GM21717 (cell line): ENCODE measurements at regions not wholly inside any gene's neighbourhood (a gene's known extent, or its start where the extent isn't known, plus 50 kb on each side); places are given as distances from the start of the nearest gene placed in this dataset.

Source experiments
- ATAC-seq: cut with Tn5 transposase; IDR thresholded peaks from one replicate; pipeline ENCODE4 v1.9.1; 2021; ENCODE audit warnings: mild to moderate bottlenecking, moderate library complexity; ENCODE audit not compliant: unreplicated experiment

GRCh38 chr6:163630572-163630971, 216.1 kb downstream of the QKI start:
- no peak for ATAC-seq

DNA sequence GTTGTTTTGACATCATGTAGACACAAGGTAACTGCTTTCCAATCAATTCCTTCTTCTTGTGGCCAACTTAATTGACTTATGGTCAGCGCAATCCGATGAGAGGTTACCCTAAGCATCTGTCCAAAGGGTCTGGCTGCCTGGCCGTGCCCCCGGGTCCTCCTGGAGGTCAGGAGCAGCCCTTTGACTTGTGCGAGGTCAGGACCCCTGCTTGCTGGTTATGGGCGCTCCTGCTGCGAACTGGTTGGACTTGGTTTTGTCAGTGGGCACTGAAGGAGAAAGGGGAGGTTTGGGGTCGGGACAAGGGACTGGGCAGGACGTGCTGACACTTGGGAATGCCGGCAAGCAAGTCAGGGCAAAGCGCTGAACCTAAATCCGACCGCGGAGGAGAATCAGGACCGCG, 215.6 kb downstream of the QKI start:
- ATAC-seq = no peak
